GM18507 (cell line): ENCODE measurements at regions not wholly inside any gene's neighbourhood (a gene's known extent, or its start where the extent isn't known, plus 50 kb on each side); places are given as distances from the start of the nearest gene placed in this dataset.
"Not testable (repeated sequence)": the region's sequence is repeated elsewhere in the genome, so short reads cannot be mapped to it uniquely, and the experiment has no call there.

ENCODE experiments used
- DNase-seq: peaks from one replicate; pipeline ENCODE4 v3.0.0; 2011; ENCODE audit warnings: low read depth; ENCODE audit not compliant: insufficient read length; ENCODE audit errors: extremely low spot score
- FAIRE-seq: peaks from 2 replicates; lab custom pipeline; 2011; peaks lifted over from hg19 to GRCh38; lab: Jason Lieb, UNC

DNA sequence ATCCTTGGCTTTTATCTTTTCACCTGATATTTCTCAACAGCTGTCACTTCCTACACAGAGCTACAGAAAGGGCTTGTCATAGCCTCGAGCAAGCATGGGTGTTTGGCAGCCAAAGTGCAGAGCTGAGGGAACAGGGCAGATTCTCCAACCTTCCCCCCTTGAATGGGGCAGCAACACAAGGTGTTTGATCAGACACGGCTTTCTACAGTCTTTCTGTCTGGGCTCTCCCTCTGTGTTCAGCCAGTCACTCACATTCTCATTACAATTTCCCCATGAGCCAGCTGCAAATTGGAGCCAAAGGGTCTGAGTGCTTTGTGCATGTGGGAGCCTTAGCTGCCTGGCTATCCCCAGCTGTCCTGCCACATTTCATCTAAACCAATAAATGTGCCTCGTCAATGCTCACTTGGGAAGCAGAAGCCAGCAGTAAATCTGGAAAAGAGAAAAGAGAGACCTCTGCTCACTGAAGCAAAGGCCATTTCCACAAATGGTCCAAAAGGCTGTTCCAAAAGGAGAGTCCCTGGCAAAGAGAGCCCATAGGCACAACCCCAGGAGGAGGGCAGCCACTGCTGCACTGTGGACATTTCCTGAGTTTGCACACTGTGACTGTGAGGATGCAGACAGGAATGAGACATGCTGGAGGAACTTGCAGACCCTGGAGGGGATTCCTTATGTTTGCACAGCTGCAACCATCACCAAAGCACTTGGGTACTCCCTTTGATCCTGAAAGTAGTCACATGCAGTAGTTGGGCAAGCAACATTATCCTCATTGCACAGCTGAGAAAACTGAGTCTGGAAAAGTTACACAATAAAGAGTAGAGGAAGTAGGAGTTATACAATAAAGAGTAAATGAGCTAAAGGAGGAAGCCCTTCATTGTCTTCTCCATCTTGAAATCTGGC lies 186.8 kb downstream of the FAM181B start:
- FAIRE-seq (no peak), DNase-seq (no peak)

DNA sequence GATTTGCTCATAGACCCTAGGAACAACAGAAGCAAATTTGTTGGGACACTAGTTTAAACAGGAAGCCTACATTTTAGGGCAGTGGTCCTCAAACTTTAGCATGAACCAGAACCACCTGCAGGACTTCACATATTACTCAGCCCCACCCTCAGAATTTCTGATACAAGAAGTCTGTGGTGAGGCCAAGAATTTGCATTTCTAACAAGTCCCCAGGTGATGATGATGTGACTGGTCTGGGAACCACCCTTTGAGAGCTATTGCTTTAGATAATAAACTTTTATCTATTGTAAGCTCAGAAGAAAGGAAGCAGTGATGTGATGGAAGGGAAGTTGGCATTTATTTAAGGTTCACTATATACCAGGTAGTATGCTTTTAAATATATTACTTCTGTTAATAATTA lies 194.0 kb downstream of the FAM181B start:
- DNase-seq = no peak
- FAIRE-seq = no peak

DNA sequence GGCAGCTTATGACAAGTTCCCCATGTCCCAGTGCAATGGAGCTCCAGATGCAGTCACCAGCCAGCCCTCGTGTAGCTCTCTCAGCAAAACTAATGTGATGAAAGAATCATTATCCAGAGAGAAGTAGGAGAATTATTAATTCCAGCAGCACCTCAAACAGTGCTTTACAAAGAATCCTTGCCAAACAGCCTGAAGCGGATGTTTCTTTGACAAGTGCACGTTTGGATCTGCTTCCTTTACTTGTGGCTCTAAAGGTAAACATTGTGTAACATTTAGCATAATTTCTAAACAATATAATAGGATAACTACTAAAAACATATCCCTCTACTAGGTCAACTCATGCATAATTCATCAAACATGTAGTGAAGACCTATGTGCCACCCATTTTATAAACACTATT lies 197.0 kb downstream of the FAM181B start:
- FAIRE-seq = no peak

DNA sequence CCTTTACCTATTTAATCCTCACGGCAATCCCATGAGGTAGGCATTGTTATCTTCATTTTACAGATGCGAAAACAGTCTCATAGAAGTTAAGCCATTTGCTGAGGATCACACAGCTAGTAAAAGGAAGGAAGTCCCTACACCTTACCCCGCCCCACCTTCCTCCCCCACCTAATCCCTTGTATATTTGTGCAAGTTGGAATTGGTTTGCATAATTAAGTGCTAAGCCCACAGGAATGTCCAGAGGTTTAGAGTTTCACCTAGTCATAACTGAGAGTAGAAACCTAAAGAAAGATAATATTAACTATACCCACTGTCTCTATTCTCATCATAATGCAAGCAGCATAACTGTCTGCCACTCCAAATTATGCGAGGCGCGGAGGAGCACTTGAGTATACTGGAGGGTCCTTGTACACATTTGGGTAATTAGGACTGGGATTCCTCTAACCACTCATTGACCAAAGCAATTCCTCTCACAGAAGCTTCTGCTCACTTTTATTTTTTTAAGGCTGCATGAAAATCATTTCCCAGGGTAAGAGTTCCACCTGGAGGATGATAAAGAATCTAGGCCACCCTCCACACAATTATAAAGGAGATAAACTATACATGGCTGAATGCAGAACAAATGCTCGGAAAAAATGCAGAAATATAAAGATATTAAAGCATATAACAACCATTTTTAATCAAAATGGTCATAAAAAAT lies 199.9 kb downstream of the FAM181B start:
- FAIRE-seq (no peak), DNase-seq (no peak)

More for the DNA sequence above, 197.0 kb downstream of the FAM181B start:
- DNase-seq = no peak

DNA sequence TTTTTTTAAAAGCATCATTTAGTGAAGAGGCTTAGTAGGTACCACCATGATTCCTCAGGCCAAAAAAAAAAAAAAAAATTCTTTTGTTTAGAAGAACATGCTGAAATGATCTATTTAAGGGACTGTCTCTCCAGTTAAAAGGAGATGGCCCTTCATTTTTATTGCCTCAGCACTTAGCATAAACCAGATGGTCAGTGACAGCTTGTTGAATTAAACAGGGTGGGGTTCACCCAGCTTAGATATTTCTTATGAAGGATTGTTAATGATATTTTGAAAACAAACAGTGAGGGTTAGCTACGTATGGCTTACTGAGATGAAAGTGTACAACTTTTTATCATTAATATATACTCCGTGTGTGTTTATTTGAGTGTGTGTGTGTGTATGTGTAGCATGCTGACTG lies 203.7 kb downstream of the FAM181B start:
- DNase-seq = no peak
- FAIRE-seq = no peak

DNA sequence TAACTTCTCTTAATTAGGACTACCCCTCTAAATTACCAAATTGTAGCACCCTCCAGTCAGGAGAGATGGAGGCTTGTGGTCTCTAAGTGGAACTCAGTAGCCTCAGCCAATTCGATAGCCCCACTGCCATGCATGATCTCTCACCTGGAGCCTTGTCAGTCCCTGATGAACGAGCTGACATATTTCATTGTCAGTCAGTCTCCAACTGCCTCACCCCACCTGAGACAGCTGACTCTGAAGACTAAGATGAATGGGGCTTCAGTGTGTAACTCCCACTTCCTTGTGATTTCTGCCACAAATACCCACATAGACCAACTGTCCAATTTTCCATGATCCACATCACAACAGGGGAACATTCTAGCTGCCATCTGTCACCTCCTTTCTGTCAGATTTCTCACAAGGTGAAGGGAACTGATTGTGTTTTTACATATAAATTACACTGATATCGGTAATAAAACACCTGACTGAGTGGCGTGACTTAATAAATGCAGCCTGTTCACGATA lies 206.5 kb downstream of the FAM181B start:
- DNase-seq = no peak
- FAIRE-seq = no peak

DNA sequence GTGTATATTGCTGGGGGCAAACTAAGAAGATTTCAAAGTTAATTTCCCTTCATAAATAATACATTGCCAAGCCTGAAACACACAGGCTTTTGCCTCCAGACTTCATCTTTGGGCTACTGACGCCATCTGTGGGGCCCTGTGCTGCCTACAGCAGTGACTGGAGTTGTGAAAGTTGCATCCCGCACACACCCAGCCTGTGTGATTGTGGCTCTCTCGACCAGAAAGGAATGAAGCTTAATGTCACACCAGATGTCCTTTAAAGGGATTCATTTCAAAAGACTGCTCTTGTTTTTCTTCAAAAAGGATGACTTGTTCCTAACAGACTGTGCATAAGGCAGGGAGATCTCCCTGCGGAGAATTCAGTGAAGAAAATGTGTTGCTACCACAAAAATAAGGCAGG lies 210.5 kb downstream of the FAM181B start:
- FAIRE-seq = no peak
- DNase-seq = no peak

DNA sequence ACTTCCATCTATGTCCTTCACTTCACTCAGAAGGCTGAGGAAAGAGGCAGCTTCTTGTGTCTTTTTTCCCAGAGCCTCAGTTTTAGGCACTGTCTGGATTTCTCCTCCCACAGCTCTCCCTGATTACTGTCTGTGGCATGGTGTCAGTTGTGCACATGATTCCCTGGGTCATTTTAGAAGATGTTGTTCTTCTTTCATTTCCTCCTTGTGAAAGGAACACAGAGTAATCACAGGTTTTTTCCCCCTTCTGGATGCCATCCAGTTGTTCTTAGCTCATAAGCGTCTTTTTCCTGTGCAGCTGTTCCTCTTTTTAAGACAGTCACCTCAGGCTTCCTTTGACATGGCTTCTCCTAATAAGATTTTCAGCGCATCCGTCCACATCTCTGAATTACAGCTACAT lies 212.2 kb downstream of the FAM181B start:
- DNase-seq (no peak), FAIRE-seq (no peak)

DNA sequence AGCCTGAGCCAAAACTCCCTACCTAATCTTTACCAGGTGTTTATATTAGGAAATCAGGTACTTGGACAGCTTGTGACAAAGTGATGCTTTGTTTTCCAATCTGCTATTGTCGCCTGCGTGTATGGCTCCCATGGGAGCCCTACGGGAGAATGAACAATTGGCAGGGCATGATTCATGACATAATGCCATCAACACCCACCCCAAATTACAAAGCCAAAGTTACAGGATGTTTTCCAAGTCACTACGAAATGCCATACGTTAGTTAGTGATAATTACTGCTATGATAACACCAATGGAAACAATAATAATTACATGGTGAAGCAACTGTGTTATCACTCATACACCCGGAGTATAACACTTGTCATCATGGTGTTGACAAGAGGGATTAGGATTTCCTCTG lies 226.4 kb downstream of the FAM181B start:
- DNase-seq (no peak), FAIRE-seq (no peak)

DNA sequence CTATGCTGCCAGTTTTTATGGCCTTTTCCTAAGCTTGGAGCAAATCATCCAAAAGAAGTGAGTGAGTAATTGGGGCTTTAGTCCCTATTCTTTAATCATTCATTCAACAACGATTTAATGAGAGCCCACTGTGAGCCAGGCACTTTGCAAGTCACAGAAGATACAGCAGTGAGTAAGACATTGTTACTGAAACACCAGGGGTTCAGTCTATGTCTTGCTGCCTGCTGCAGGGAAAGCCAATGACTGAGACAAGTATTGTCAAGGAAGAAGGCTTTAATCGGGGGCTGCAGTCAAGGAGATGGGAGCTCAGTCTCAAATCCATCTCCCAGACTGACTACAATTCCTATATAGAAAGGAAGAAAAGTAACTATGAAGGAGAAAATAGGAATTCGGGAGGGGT lies 228.3 kb downstream of the FAM181B start:
- DNase-seq (no peak), FAIRE-seq (no peak)

DNA sequence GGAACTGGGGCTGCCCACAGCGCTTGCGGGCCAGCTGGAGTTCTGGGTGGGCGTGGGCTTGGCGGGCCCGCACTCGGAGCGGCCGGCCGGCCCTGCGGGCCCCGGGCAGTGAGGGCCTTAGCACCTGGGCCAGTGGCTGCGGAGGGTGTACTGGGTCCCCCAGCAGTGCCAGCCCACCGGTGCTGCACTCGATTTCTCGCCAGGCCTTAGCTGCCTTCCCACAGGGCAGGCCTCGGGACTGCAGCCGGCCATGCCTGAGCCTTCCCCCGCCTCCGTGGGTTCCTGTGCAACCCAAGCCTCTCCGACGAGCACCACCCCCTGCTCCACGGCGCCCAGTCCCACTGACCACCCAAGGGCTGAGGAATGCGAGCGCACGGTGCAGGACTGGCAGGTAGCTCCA lies 232.5 kb downstream of the FAM181B start:
- FAIRE-seq, DNase-seq: not testable (repeated sequence)

DNA sequence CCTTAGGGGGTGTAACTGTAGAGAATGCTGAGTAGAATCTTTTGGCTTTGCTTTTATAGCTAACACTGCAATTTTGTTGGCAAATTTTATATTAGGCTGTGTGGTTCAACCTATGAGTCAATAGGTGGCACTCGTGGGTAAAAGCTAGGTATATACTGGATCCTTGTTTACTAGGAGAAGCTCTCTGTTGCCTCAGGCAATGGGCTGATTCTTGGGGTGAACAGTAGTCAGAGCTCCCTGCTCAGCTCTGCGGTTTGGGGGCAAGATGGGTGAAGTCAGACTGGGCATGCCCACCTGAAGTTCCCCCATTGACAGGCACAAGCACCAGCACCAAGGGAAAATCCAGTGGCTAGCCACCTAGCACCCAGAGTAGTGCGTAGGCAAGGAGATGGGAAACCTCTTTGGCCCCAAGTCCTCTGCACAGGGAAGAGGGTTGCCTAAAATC lies 238.7 kb downstream of the FAM181B start:
- FAIRE-seq (no peak), DNase-seq (no peak)

DNA sequence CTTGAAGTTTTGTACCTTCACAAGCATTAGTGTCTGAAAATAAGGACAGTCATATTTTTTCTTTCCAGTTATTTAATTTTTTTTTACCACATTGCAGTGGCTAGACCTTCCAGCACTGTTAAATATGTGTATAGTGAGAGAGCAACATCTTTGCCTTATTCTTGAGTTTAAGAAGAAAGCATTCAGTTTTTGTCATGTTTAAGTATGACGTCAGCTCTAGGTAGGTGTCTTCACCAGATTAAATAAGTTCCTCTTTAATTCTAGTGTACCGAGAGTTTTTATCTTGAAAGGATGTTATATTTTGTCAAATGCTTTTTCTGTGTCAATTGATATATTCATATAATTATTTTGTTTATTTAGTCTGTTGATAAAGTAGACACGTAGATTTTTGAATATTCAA lies 258.8 kb downstream of the FAM181B start:
- FAIRE-seq (no peak), DNase-seq (no peak)

DNA sequence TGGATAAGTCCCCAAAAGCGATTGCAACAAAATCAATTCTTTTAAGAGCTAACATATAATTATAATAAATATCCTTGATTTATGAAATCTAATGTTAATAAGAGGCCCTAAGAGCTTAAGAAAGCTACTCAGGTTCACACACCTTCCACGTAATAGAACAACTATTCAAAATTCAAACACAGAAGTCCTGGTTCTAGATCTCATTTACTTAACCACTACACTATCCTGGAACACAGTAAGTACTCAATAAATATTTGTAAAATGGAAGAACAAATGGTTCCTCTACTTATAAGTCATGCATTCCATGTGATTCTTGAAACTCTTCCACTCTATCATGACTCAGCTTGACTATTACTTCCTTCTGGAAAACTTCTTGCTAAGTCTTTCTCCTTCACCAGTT lies 268.2 kb downstream of the FAM181B start:
- DNase-seq = no peak
- FAIRE-seq = no peak

DNA sequence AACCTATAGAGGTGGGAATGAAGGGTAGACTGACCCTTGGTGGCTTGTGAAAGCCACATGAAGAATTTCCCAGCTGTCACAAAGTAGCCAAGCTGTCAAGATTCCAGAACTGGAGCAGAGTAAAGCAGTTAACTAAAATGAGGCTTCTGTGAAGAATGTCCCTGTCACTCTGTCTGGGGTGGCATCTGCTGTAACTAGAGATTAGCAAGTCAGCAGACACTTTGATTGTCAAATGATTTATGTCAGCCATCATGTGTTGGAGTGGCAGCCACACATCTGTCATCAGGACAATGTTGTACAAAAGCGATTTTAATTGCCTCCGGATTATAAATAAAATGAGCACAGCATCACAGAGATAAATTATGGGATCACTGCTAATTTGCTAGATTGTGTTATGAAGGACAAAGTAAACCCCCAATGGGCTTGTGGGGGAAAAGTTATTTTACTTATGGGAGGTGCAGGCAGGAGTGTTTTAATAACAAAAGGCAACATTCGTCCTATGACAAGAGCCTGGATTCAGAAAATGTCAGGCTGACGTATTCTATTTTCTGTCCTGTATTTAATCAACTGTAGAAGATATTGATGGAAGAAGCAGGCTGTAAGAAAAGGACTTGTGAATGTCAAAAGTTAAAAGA lies 270.9 kb downstream of the FAM181B start:
- no peak for FAIRE-seq
- no peak for DNase-seq

DNA sequence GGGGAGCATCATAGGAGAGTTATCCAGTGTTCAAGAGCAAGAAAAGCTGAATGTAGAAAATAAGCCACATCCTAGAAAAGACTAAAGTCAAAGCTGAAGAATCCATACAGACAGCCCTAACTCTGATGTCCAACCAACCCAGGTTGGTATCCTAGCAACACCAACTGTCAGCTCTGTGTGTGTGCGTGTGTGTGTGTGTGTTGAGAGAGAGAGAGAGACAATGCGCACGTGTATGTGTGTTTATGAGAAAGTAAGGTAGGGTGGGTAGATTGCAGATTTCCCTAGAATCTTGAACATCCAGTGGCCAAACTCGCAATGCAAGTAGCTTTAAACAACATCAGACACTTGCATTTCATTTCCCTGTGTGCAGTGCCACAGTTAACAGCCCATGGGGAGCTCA lies 274.9 kb downstream of the FAM181B start:
- DNase-seq (no peak), FAIRE-seq (no peak)

DNA sequence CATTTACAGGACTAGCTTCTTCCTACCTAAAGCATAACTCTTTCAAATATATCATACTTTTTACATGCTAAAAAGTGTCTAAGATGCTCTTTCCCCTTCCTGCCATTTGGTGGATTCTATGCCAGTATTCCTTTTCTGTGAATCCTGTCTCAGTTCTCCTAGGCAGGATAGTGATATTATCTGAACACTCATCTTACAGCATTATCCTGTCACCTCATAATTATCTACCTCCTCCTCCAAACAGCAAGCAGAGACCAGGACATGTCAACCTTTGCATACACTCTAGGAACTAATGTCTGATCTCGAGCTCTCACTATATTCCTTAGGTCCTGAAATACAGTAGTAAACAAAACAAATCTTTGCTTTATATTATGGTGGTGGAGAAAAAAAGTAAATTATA lies 275.5 kb downstream of the FAM181B start:
- FAIRE-seq (no peak), DNase-seq (no peak)

DNA sequence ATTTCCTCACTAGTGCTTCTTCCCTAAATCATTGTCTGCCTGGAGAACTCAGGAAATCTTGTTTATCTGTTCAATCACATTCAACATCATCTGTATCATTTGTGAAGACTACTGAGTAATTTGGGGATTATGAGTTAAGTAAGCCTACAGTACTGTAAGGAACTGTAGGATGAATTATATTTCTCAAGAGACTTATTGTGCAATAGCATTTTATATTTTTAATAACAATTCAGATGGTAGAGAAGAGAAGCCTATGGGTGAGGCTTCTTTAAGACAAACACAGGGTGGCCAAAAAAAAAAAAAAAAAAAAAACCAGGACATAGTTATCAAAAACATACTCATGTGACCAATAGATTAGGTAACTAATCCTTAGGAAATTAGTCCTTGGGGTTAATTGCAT lies 282.7 kb downstream of the FAM181B start:
- FAIRE-seq (no peak), DNase-seq (no peak)

DNA sequence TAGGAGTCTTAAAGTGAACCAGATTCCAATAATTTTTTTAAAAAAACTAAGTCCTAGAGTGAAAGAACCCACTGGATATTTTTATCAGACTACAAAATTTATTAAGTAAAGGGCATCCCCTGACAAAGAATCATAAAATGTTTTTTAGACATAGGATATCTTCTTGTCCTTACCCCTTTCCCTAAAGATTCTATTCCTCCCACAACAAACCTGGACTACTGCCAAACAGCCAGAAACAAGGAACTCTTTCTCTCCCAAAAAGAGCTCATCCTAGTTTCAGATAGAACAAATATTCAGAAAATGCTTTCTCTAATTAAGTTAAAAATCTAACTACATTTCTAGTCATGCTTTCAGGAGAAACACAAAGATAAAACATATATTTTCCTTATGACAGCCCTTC lies 327.1 kb downstream of the FAM181B start:
- DNase-seq = no peak

DNA sequence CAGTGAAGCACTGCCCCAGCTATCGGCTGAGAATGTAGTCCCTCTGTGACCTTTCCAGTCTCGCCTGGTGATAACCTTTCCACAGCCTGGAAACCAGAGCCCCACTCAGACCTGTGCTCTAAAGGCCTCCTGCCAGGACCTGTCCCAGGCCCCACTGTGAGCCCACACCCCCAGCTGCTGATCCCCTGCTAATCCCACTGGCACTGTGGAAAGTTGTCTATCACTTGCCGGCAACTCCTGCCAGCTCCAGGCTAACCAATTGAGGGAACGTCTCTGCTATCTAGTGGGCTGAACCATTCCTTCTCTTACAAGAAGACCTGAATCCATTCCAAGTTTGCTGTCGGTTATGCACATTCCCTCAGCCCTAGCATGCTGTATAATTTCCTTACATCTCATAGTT lies 328.2 kb downstream of the FAM181B start:
- FAIRE-seq = no peak

More for the DNA sequence above, 327.1 kb downstream of the FAM181B start:
- FAIRE-seq = no peak

More for the DNA sequence above, 328.2 kb downstream of the FAM181B start:
- no peak for DNase-seq
